ENCODE measurements at regions not wholly inside any gene's neighbourhood (a gene's known extent, or its start where the extent isn't known, plus 50 kb on each side); places are given as distances from the start of the nearest gene placed in this dataset.
"Not testable (repeated sequence)": the region's sequence is repeated elsewhere in the genome, so short reads cannot be mapped to it uniquely, and the experiment has no call there.

GRCh38 chr20:60171738-60172137 is 213.5 kb downstream of the CDH26 start:
- no peak for DNase-seq

- no peak for DNase-seq
These were observed 214.2 kb downstream of the CDH26 start for GRCh38 chr20:60172346-60172984.

GRCh38 chr20:60177080-60177479 is 218.9 kb downstream of the CDH26 start:
- DNase-seq = no peak

DNA sequence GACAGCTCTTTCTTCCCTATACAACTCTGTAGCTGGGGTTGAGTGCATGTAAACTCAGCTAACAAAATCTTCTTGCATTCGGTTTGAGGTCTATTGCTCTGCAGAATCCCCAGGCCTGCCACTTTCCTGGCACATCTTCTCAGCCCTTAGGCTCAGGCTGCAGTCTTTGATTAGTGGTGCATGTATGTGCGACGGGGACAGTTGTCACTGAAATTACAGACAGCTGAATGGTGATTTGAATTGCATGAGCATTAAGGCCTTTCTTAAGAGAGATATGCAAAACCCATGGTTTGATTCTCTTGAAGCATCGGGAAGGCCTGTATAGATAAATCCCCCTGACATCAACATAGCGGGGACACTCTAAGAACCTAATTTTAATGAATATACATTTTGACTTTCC is 222.8 kb downstream of the CDH26 start:
- DNase-seq = no peak

DNA sequence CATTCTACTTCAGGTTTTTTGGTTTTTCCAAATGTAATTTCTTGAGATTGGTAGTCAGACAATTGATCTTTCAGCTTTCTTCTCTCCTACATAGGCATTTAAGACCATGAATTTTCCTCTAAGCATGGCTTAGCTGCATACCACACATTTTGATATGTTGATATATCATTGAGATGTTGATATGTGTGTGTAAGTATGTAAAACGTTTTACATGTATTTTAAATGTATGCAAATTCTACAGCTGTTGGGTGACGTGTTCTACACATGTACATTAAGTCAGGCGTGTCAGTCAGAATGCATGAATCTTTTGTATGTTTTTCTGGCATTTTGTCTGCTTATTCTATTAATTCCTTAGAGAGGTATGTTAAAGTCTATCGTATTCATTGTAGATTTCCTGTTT is 228.2 kb downstream of the CDH26 start:
- DNase-seq = no peak

- no peak for DNase-seq
These were observed 229.5 kb downstream of the CDH26 start for GRCh38 chr20:60187683-60188082.

- DNase-seq = no peak
These were observed 232.8 kb downstream of the CDH26 start for GRCh38 chr20:60191014-60191413.

DNA sequence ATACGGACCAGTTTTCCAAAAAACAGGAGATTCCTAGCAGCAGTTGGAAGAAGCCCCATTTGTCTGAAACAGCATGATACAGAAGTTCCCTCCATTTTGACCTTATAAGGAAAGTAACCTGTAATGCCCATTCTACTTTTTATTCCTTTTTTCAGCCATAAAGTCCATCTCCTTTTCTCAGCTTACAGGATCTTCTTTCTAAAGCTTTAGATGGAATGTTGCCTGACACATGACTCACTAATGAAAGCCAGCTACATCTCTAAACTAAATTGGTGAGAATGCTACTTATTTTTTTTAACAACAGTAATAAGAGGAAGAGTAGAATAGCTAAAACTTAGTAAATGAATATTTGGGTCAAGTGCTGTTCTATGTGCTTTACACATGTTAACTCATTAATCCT is 234.1 kb downstream of the CDH26 start:
- no peak for DNase-seq

GRCh38 chr20:60199132-60199531 is 240.9 kb downstream of the CDH26 start:
- DNase-seq = not testable (repeated sequence)

- DNase-seq = no peak
These were observed 241.6 kb downstream of the CDH26 start for GRCh38 chr20:60199866-60200265.

- no peak for DNase-seq
These were observed 242.2 kb downstream of the CDH26 start for GRCh38 chr20:60200305-60200918.

- DNase-seq = no peak
These were observed 243.1 kb downstream of the CDH26 start for GRCh38 chr20:60201198-60201835.

- no peak for DNase-seq
These were observed 243.8 kb downstream of the CDH26 start for GRCh38 chr20:60202046-60202445.

- DNase-seq = no peak
These were observed 245.2 kb downstream of the CDH26 start for GRCh38 chr20:60203451-60203850.

- no peak for DNase-seq
These were observed 246.4 kb downstream of the CDH26 start for GRCh38 chr20:60204601-60205000.

DNA sequence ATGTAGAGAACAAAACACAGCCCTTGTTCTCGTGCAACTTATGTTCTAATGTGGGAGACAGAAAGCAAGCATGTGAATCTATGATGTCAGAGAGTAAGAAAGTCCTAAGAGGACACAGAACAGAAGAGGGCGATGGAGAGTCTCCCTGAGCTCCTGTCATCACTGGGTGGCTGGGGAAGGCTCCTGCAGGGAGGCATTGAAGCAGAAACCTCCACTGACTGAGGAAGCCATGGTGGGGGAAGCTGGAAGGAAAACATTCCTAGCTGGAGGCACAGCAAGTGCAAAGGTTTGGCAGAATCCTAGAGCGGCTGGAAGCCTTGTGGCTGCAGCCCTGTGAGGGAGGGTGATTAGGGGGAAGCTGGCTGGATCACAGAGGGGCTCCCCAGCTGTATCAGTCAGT is 248.0 kb downstream of the CDH26 start:
- DNase-seq = no peak

DNA sequence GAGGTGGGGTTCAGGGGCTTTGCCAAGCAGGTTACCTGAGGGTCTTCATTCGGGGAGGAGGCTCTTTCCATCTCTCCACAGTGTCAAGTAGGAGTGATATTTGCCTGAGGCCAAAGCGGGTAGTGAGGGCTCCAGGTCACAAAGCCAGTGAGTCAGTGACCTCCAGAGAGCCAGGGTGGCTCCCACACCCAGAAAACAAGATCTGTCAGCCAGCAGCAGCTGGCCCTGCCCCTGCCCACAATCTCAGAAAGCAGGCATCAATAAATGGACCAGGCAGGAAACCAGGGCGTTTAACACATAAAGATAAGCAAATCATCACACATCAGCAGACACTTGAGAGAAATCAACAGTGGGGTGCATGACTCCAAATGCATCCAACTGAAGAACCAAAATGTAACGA is 250.8 kb downstream of the CDH26 start:
- no peak for DNase-seq

DNA sequence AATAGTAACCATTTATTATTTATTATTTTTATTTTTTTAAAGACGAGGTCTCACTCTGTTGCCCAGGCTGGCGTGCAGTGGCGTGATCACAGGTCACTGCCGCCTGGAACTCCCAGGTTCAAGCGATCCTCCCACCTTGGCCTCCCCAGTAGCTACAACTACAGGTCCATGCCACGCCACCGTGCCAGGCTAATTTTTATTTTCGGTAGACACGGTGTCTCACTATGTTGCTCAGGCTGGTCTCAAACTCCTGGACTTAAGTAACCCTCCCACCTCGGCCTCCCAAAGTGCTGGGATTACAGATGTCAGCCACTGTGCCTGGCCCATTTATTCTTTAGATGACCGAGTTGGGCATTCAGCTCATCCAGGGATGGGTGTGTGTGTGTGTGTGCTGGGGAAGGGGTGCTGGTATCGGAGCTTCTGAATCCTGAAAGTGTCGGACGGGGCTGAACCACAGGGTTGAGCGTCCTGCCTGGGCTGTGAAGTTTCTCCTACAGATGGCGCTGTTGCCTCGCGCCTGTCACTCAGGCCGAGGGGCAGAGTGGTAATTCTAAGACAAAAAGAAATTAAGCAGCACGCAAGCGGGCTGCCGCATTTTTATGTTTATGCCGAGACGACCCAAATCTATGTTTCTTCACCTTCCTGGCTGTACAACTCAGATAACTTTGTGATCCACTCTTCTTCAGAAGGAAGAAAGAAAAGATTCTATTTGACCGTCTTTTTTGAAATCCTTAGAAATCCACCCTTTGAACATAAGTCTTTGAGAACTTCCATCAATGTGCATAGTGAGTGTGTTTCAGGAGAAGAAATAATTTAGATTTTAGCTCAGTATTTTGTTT is 252.8 kb downstream of the CDH26 start:
- DNase-seq = peak in 5 of 6 experiments; percentile 7 to 49 (median 27)

DNA sequence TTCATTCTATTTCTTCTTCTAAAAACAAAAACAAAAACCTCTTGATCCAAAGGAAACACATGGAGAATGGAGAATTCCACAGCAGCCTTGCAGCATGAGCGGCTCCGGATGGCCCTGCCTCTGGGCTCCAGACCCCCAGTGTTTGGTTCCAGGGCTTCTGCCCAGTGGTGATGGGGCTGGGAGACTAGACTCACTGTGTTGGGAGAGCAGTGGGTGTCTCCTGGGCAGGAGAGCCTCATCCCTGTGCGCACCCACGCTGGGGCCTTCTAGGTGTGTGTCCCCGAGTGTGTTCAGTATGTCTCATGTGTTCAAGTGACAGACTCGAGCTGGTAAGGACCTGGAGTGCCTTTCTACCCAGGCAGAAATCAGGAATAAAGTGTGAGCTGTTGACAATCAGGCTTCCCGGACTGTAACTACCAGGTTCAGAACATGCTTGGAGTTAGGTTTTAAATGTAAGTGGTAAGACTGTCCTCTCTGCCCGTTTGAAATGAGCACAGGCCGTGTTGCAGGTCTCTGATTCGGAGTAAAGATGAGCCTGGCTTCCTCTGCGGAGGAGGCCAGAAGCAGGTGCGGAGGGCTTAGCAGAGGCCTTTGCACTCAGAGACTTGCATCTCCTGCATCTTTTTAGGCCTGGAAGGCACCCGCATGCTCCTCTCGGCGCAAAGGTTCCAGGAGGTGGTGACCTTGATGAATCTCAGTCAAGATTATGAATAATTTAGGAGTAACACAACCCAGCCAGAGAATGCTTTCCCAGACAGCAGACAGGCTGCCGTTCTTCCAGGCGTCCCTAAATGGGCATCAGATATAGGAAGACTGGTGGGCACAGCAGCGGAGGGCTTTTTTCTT is 253.6 kb downstream of the CDH26 start:
- DNase-seq = no peak

GRCh38 chr20:60212695-60213094 is 254.5 kb downstream of the CDH26 start:
- DNase-seq = no peak

GRCh38 chr20:60213126-60213893 is 255.1 kb downstream of the CDH26 start:
- DNase-seq = no peak
